Psoas muscle (tissue), 7 donors: ENCODE measurements at regions not wholly inside any gene's neighbourhood (a gene's known extent, or its start where the extent isn't known, plus 50 kb on each side); places are given as distances from the start of the nearest gene placed in this dataset.

Source experiments
- ATAC-seq, 4 donors: fragments of 200-7000 bp; cut with Tn5 transposase; one replicate each; pipeline ENCODE4 v1.9.1; 2020; ENCODE audit warnings: moderate library complexity in 3 of 4, mild to moderate bottlenecking in 2 of 4
- DNase-seq, 2 donors: peaks; one replicate each; pipeline ENCODE4 v3.0.0-alpha.2; 2020
- H3K27ac ChIP-seq: fragments of 200-600 bp; one replicate; pipeline ENCODE4 v1.8.0; 2022
- H3K27me3 ChIP-seq, 3 donors: fragments of 200-600 bp in 1 of 3; one replicate each; pipeline versions ENCODE4 v1.6.1 to v1.8.0; 2013 to 2022; ENCODE audit warnings: low read length in 2 of 3, mild to moderate bottlenecking in 2 of 3, moderate library complexity in 1 of 3; ENCODE audit not compliant: insufficient read depth in 3 of 3
- H3K36me3 ChIP-seq, 2 donors: fragments of 200-600 bp in 1 of 2; one replicate each; pipeline versions ENCODE4 v1.6.1 to v1.8.0; 2013 to 2022; ENCODE audit warnings: low read depth in 1 of 2, mild to moderate bottlenecking in 1 of 2, moderate library complexity in 1 of 2; ENCODE audit not compliant: insufficient read depth in 1 of 2
- H3K4me1 ChIP-seq: fragments of 200-600 bp; one replicate; pipeline ENCODE4 v1.8.0; 2022
- H3K4me3 ChIP-seq: fragments of 200-600 bp; one replicate; pipeline ENCODE4 v1.8.0; 2022; ENCODE audit warnings: mild to moderate bottlenecking
- H3K9me3 ChIP-seq: fragments of 200-600 bp; one replicate; pipeline ENCODE4 v1.8.0; 2022
- CTCF ChIP-seq: fragments of 200-600 bp; IDR thresholded peaks from one replicate; pipeline ENCODE4 v1.8.0; 2022; ENCODE audit warnings: antibody characterized with exemption
- WGBS, 3 donors: extraction: QIAGEN DNeasy Blood & Tissue Kit; methylation state at CpG; one replicate each; pipeline versions ENCODE4 v1.1.6 to v1.1.7; 2013; 5-methylcytosine and 5-hydroxymethylcytosine counted together
- intact Hi-C, 2 donors: fragments of 100-400 bp; cut with DNase I; formaldehyde crosslinking; loops; one replicate each; pipeline versions ENCODE4 v1.11.0 to v1.14.2; 2022
- donor health status: healthy with polysubstance abuse.
- donor health status: DM: no; HTN: no; CAD: no; lungs with moderate emphysema.
- donor health status: Bipolar disorder and iron deficiency.
- donor health status: healthy.
- donor health status: DM: yes; HTN: yes; CAD: no.
- donor health status: DM: no; HTN: no; CAD: no.
- donor health status: DM: yes; HTN: yes; CAD: no.

GRCh38 chr1:95407131-95407885, 173.3 kb downstream of the RWDD3 start:
- Histone ChIP-seq H3K27me3 (no peaks in the 10 kb centered on the region), H3K36me3 (no peaks in the 10 kb centered on the region), H3K4me1 (no peaks in the 10 kb centered on the region), H3K9me3 (no peaks in the 10 kb centered on the region), H3K4me3 (no peak overlapping the region), H3K27ac (no peak overlapping the region)
- TF ChIP-seq CTCF: no peak
- WGBS, 3 donors: 17 to 25% (median 19%) methylated on average over 10 of the region's 10 CpGs
- DNase-seq (no peak), ATAC-seq (no peak)
- intact Hi-C loops: no loop called here

GRCh38 chr1:95407886-95408291, 173.9 kb downstream of the RWDD3 start:
- DNase-seq: no peak
- intact Hi-C loops: no loop called here
- Histone ChIP-seq H3K27me3 (no peaks in the 10 kb centered on the region), H3K4me1 (no peaks in the 10 kb centered on the region), H3K4me3 (no peak overlapping the region), H3K9me3 (no peaks in the 10 kb centered on the region), H3K27ac (no peak overlapping the region), H3K36me3 (no peaks in the 10 kb centered on the region)
- no peak for TF ChIP-seq CTCF
- WGBS, 3 donors: 15 to 20% (median 20%) methylated on average over 8 of the region's 8 CpGs
- ATAC-seq: no peak

GRCh38 chr1:95408507-95409136, 174.6 kb downstream of the RWDD3 start:
- Histone ChIP-seq H3K9me3 (no peaks in the 10 kb centered on the region), H3K27me3 (no peaks in the 10 kb centered on the region), H3K36me3 (no peaks in the 10 kb centered on the region), H3K4me3 (no peak overlapping the region), H3K4me1 (no peaks in the 10 kb centered on the region), H3K27ac (no peak overlapping the region)
- 43 to 49% (median 45%) methylated on average over 4 of the region's 4 CpGs for WGBS, 3 donors
- DNase-seq (no peak), ATAC-seq (no peak)
- intact Hi-C loops: no loop called here
- TF ChIP-seq CTCF: no peak

GRCh38 chr1:95409276-95409675, 175.3 kb downstream of the RWDD3 start:
- no peak overlapping the region for H3K27ac ChIP-seq
- no peaks in the 10 kb centered on the region for H3K36me3 ChIP-seq
- ATAC-seq (no peak), DNase-seq (no peak)
- intact Hi-C loops: no loop called here
- H3K9me3 ChIP-seq: no peaks in the 10 kb centered on the region
- no peak for TF ChIP-seq CTCF
- WGBS, 3 donors: 27 to 67% (median 41%) methylated on average over 1 of the region's 1 CpG
- no peaks in the 10 kb centered on the region for H3K27me3 ChIP-seq
- H3K4me1 ChIP-seq: no peaks in the 10 kb centered on the region
- H3K4me3 ChIP-seq: no peak overlapping the region
